ENCODE measurements at regions not wholly inside any gene's neighbourhood (a gene's known extent, or its start where the extent isn't known, plus 50 kb on each side); places are given as distances from the start of the nearest gene placed in this dataset.

DNA sequence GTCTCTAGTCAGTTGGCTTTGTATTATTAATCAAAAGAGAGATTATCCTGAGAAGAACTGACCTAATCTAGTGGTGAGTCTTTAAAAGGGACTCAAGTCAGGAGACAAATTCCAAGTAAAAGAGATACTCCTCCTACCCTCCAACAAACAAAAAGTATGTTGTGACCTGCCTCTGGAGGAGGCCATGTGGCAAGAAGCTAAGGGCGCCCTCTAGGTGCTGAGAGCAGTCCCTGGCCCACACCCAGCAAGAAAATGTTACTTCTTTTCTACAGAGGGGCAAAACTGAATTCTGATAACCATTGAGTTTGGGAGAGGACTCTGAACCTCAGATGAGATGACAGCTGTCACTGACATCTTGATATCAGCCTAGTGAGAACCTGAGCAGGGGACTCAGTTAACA is 953.6 kb upstream of the AGA start:
- H3K9me3 ChIP-seq, result peaks cover 4% of the 10 kb centered on the region
- TF ChIP-seq, protein P1, sequence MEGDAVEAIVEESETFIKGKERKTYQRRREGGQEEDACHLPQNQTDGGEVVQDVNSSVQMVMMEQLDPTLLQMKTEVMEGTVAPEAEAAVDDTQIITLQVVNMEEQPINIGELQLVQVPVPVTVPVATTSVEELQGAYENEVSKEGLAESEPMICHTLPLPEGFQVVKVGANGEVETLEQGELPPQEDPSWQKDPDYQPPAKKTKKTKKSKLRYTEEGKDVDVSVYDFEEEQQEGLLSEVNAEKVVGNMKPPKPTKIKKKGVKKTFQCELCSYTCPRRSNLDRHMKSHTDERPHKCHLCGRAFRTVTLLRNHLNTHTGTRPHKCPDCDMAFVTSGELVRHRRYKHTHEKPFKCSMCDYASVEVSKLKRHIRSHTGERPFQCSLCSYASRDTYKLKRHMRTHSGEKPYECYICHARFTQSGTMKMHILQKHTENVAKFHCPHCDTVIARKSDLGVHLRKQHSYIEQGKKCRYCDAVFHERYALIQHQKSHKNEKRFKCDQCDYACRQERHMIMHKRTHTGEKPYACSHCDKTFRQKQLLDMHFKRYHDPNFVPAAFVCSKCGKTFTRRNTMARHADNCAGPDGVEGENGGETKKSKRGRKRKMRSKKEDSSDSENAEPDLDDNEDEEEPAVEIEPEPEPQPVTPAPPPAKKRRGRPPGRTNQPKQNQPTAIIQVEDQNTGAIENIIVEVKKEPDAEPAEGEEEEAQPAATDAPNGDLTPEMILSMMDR (IDR thresholded peaks at IDR 0.05), result no peak
- no peaks in the 10 kb centered on the region for H3K4me1 ChIP-seq (ENCODE audit: control insufficient read depth in 1 of 2, insufficient read depth in 1 of 2, low read depth in 1 of 2, low read length in 1 of 2)
- no peaks in the 10 kb centered on the region for H3K27me3 ChIP-seq
- no peak overlapping the region for H3K4me3 ChIP-seq (ENCODE audit: low read depth in 1 of 2, low read length in 1 of 2)
- H3K36me3 ChIP-seq, result no peaks in the 10 kb centered on the region
- no peak overlapping the region for H3K27ac ChIP-seq

DNA sequence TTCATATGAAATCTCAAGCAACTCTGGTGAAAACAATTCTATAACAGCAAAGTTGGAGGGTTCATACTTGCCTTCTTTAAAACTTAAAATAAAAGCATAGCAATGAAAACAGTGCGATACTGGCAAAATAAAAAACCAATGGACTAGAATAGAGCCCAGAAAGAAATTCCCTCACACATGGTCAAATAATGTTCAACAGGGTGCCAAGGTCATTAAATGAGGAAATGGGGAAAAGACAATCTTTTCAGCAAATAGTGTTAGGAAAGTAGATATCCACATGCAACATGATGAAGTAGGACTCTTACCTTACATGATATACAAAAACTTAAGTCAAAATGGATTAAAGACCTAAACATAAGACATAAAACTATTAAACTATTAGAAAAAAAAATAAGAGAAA is 970.2 kb upstream of the AGA start:
- TF ChIP-seq, protein P1 (IDR thresholded peaks at IDR 0.05), result no peak
- Histone ChIP-seq H3K27ac (no peak overlapping the region), H3K4me3 (ENCODE audit: low read depth in 1 of 2, low read length in 1 of 2) (no peak overlapping the region), H3K4me1 (ENCODE audit: control insufficient read depth in 1 of 2, insufficient read depth in 1 of 2, low read depth in 1 of 2, low read length in 1 of 2) (no peaks in the 10 kb centered on the region), H3K9me3 (no peaks in the 10 kb centered on the region), H3K36me3 (no peaks in the 10 kb centered on the region), H3K27me3 (no peaks in the 10 kb centered on the region)

DNA sequence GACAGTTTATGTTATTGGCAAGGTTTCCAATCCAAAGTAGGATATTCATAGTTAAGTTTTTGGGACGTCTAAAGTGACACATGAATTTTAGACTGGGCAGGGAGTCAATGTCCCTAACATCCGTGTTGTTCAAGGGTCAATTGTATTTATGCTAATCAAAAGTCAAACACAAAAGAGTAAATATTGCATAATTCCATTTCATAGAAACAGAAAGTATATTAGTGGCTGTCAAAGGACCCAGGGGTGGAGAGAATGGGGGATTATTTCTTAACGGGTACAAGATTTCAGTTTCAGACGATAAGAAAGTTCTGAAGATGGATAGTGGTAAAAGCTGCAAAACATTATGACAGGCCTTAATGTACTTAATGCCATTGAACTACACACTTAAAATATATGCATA is 971.8 kb upstream of the AGA start:
- no peaks in the 10 kb centered on the region for H3K27me3 ChIP-seq
- no peaks in the 10 kb centered on the region for H3K9me3 ChIP-seq
- H3K27ac ChIP-seq, result no peak overlapping the region
- no peak overlapping the region for H3K4me3 ChIP-seq (ENCODE audit: low read depth in 1 of 2, low read length in 1 of 2)
- H3K4me1 ChIP-seq (ENCODE audit: control insufficient read depth in 1 of 2, insufficient read depth in 1 of 2, low read depth in 1 of 2, low read length in 1 of 2), result no peaks in the 10 kb centered on the region
- TF ChIP-seq, protein P1 (IDR thresholded peaks at IDR 0.05), result no peak
- no peaks in the 10 kb centered on the region for H3K36me3 ChIP-seq

DNA sequence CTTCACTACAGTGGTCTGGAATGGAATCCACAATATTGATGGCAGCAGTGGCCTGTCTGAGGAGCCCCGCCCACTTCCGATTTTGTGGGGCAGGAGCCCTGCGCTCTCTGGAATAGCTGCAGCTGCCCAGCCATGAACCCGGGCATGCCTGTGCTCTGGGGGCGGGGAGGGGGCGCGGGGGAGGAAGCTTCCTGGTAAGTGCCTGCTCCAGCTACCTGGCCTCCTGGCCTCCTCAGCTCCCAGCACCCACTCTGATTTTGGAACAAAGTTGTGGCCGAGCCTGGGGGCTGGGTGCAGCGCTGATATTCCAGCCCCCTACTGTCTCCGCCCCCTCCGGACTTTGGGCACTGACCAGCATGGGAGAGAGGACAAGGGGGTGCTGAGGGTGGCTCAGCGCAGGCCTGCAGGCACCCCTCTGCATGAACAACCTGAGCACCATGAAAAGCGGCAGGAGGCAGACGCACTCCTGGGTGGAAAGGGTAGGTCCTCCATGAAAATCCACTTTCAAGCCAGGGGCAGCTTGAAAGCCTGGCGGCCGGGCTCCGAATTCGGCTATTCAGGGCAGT is 972.7 kb upstream of the AGA start:
- TF ChIP-seq, protein P1 (IDR thresholded peaks at IDR 0.05), result no peak
- H3K9me3 ChIP-seq, result no peaks in the 10 kb centered on the region
- H3K4me3 ChIP-seq (ENCODE audit: low read depth in 1 of 2, low read length in 1 of 2), result no peak overlapping the region
- no peaks in the 10 kb centered on the region for H3K36me3 ChIP-seq
- no peaks in the 10 kb centered on the region for H3K27me3 ChIP-seq
- H3K4me1 ChIP-seq (ENCODE audit: control insufficient read depth in 1 of 2, insufficient read depth in 1 of 2, low read depth in 1 of 2, low read length in 1 of 2), result no peaks in the 10 kb centered on the region
- no peak overlapping the region for H3K27ac ChIP-seq

DNA sequence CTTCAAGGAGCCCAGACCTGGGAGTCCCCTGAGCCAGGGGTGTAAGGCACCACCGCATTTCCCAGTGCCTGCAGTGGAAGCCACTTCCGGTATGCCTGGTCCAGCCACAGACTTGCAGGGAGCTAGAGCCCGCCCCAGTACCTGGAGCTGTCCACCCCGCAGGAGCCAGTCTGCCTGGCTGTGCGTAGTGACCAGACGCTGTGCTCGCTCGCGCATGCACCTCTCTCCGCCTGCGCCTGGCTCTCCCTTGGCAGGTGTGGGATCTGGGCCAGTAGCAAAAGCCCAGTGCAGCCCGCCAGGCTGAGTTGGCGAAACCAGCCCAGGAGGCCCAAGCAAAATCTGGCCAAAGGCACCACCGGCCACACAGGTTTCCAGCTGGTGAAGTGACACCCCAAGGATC is 973.7 kb upstream of the AGA start:
- no peaks in the 10 kb centered on the region for H3K27me3 ChIP-seq
- TF ChIP-seq, protein P1 (IDR thresholded peaks at IDR 0.05), result no peak

DNA sequence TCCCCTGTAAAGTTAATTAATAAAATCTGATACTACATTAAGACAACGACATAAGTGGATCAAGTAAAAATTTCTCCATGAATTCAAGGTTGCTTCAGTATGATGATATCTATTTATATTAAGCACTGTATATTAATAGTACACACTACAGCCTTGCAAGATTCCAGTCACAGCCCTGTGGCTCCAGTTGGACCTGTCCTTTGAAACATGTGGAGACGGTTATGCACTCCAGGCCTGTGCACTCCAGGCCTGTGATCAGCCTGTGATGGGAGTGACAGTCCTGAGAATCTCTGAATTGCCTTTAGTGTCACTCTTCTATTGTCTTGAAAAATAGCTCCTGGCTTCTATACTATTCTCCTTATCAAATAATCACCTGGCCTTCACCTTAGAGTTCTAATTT is 981.1 kb upstream of the AGA start:
- TF ChIP-seq, protein P1 (IDR thresholded peaks at IDR 0.05), result no peak
- H3K4me1 ChIP-seq (ENCODE audit: control insufficient read depth in 1 of 2, insufficient read depth in 1 of 2, low read depth in 1 of 2, low read length in 1 of 2), result no peaks in the 10 kb centered on the region

More for the DNA sequence above, 973.7 kb upstream of the AGA start:
- H3K36me3 ChIP-seq, result no peaks in the 10 kb centered on the region
- no peak overlapping the region for H3K4me3 ChIP-seq (ENCODE audit: low read depth in 1 of 2, low read length in 1 of 2)
- H3K27ac ChIP-seq, result no peak overlapping the region
- H3K9me3 ChIP-seq, result no peaks in the 10 kb centered on the region
- H3K4me1 ChIP-seq (ENCODE audit: control insufficient read depth in 1 of 2, insufficient read depth in 1 of 2, low read depth in 1 of 2, low read length in 1 of 2), result no peaks in the 10 kb centered on the region

More for the DNA sequence above, 981.1 kb upstream of the AGA start:
- Histone ChIP-seq H3K9me3 (no peaks in the 10 kb centered on the region), H3K36me3 (no peaks in the 10 kb centered on the region), H3K27me3 (no peaks in the 10 kb centered on the region), H3K4me3 (ENCODE audit: low read depth in 1 of 2, low read length in 1 of 2) (no peak overlapping the region), H3K27ac (no peak overlapping the region)
